ENCODE measurements at regions not wholly inside any gene's neighbourhood (a gene's known extent, or its start where the extent isn't known, plus 50 kb on each side); places are given as distances from the start of the nearest gene placed in this dataset.

DNA sequence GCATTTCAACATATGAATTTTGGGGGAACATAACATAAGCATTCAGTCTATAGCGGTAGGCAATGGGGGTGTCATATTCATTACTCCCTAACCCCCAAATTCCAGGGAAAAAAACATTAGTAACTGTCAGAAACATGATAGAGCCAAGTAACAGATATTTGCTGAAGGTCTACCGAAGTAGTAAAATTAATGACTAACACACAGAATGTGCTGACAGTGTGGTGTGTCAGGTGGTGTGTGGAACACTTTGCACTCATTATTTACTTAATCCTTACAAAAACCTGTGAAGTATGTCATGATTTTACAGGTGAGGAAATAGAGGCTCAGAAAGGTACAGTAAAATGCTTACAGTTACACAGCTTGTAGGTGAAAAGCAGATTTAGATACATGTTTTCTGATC is 85.4 kb upstream of the RHOBTB1 start:
- Mint-ChIP-seq H3K4me1 (no peaks in the 10 kb centered on the region), H3K27me3 (peaks cover 5 to 11% of the 10 kb centered on the region in 2 donors), H3K27ac (no peak overlapping the region), H3K36me3 (no peaks in the 10 kb centered on the region), H3K9me3 (no peaks in the 10 kb centered on the region), H3K4me3 (no peak overlapping the region)
- ChIA-PET CTCF (no interaction called here), POLR2A (no interaction called here)
- DNase-seq (no peak), ATAC-seq (replicated peaks in 1 of 4) (no peak)
- Histone ChIP-seq H3K36me3 (ENCODE audit: control insufficient read depth in 2 of 2, extremely low read depth in 1 of 2, insufficient read depth in 1 of 2, low read length in 1 of 2) (no peaks in the 10 kb centered on the region), H3K27me3 (replicated peaks in 1 of 2; ENCODE audit: control insufficient read depth in 2 of 2, extremely low read depth in 1 of 2, insufficient read depth in 2 of 2, low read length in 1 of 2) (peaks cover 0 to 2% of the 10 kb centered on the region in 2 experiments), H3K27ac (ENCODE audit: low read length) (no peak overlapping the region), H3K4me3 (ENCODE audit: control insufficient read depth in 1 of 2, extremely low read depth in 1 of 2, low read length in 1 of 2) (no peak overlapping the region), H3K4me1 (ENCODE audit: control insufficient read depth in 1 of 2, extremely low read depth in 1 of 2, insufficient read depth in 2 of 2, low read length in 2 of 2) (no peaks in the 10 kb centered on the region), H3K9me3 (no peaks in the 10 kb centered on the region)
- no CpG with 5 or more reads among the region's 2 CpGs for whole genome bisulfite sequencing (ENCODE audit: insufficient coverage)

DNA sequence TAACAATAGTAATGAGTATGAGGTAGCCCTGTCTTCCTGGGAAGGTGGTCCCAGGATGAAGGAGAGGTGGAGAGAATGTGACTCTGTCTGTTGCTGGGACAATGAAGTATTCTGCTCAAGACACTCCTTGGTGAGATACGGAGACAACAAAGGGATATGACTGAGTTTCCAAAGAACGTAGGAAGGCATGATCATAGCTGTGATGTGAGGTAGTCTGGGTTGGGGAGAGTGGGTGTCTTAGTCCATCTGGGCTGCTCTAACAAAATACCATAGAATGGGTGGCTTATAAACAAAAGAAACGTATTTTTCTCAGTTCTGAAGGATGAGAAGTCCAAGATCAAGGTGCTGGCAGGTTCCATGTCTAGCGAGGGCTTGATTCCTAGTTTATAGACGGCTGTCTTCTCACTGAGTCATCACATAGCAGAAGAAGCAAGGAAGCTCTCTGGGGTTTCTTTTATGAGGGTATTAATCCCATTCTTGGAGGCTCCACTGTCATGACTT is 84.9 kb upstream of the RHOBTB1 start:
- H3K4me3 Mint-ChIP-seq: no peak overlapping the region
- Histone ChIP-seq H3K4me3 (ENCODE audit: control insufficient read depth in 1 of 2, extremely low read depth in 1 of 2, low read length in 1 of 2) (no peak overlapping the region), H3K27ac (ENCODE audit: low read length) (no peak overlapping the region), H3K4me1 (ENCODE audit: control insufficient read depth in 1 of 2, extremely low read depth in 1 of 2, insufficient read depth in 2 of 2, low read length in 2 of 2) (no peaks in the 10 kb centered on the region), H3K27me3 (replicated peaks in 1 of 2; ENCODE audit: control insufficient read depth in 2 of 2, extremely low read depth in 1 of 2, insufficient read depth in 2 of 2, low read length in 1 of 2) (peaks cover 0 to 2% of the 10 kb centered on the region in 2 experiments), H3K9me3 (no peaks in the 10 kb centered on the region), H3K36me3 (ENCODE audit: control insufficient read depth in 2 of 2, extremely low read depth in 1 of 2, insufficient read depth in 1 of 2, low read length in 1 of 2) (no peaks in the 10 kb centered on the region)
- ChIA-PET POLR2A (no interaction called here), CTCF (no interaction called here)
- peaks cover 5 to 11% of the 10 kb centered on the region in 2 donors for H3K27me3 Mint-ChIP-seq
- H3K9me3 Mint-ChIP-seq: no peaks in the 10 kb centered on the region
- ATAC-seq (replicated peaks in 1 of 4): no peak
- WGBS (ENCODE audit: insufficient coverage): 53% methylated on average over 3 of the region's 5 CpGs
- no peak for DNase-seq
- no peaks in the 10 kb centered on the region for H3K4me1 Mint-ChIP-seq
- no peaks in the 10 kb centered on the region for H3K36me3 Mint-ChIP-seq
- H3K27ac Mint-ChIP-seq: no peak overlapping the region

GRCh38 chr10:61024856-61025201 is 80.8 kb upstream of the RHOBTB1 start:
- DNase-seq (no peak), ATAC-seq (replicated peaks in 1 of 4) (no peak)
- H3K36me3 Mint-ChIP-seq: no peaks in the 10 kb centered on the region
- Histone ChIP-seq H3K9me3 (no peaks in the 10 kb centered on the region), H3K4me3 (ENCODE audit: control insufficient read depth in 1 of 2, extremely low read depth in 1 of 2, low read length in 1 of 2) (no peak overlapping the region), H3K27ac (ENCODE audit: low read length) (no peak overlapping the region), H3K4me1 (ENCODE audit: control insufficient read depth in 1 of 2, extremely low read depth in 1 of 2, insufficient read depth in 2 of 2, low read length in 2 of 2) (no peaks in the 10 kb centered on the region), H3K27me3 (replicated peaks in 1 of 2; ENCODE audit: control insufficient read depth in 2 of 2, extremely low read depth in 1 of 2, insufficient read depth in 2 of 2, low read length in 1 of 2) (peaks cover 0 to 2% of the 10 kb centered on the region in 2 experiments), H3K36me3 (ENCODE audit: control insufficient read depth in 2 of 2, extremely low read depth in 1 of 2, insufficient read depth in 1 of 2, low read length in 1 of 2) (no peaks in the 10 kb centered on the region)
- CTCF ChIA-PET: no interaction called here
- WGBS (ENCODE audit: insufficient coverage): no CpG with 5 or more reads among the region's 2 CpGs
- no peaks in the 10 kb centered on the region for H3K9me3 Mint-ChIP-seq
- peaks cover 8 to 11% of the 10 kb centered on the region in 2 donors for H3K27me3 Mint-ChIP-seq
- H3K4me3 Mint-ChIP-seq: no peak overlapping the region
- H3K4me1 Mint-ChIP-seq: no peaks in the 10 kb centered on the region
- POLR2A ChIA-PET: no interaction called here
- no peak overlapping the region for H3K27ac Mint-ChIP-seq

DNA sequence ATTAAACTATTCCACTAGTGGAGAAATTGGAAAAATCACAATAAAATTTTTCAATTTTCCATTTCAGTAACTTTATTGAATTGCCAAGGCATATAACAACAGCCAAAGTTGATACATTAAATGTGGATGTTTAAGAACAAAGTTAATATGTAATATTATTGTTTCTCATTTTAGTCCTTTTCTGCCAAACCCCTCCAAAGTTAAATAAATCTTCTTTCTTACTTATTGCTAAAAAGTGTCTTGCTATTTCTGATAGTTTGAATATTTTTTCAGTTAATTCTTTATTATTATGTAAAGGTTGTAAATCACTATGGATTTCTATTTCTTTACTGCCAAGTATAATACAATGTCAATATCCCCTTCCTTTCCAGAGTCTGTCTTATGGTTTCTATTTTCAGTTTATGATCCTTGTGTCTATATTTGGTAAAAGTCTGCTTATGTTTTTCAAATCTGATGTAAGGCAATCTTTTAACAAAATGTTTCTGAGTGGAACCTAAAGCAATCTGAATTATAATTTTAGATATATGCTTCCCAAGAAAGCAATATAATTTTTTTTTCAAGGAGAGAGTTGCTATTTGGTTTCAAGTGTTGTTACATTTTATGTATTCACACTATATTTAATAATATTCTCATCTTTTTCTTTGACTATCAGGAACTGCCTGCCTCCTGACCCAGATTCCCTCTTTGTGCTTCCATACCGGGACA is 80.3 kb upstream of the RHOBTB1 start:
- CTCF ChIA-PET: no interaction called here
- Histone ChIP-seq H3K27me3 (replicated peaks in 1 of 2; ENCODE audit: control insufficient read depth in 2 of 2, extremely low read depth in 1 of 2, insufficient read depth in 2 of 2, low read length in 1 of 2) (peaks cover 0 to 2% of the 10 kb centered on the region in 2 experiments), H3K9me3 (no peaks in the 10 kb centered on the region), H3K4me1 (ENCODE audit: control insufficient read depth in 1 of 2, extremely low read depth in 1 of 2, insufficient read depth in 2 of 2, low read length in 2 of 2) (no peaks in the 10 kb centered on the region), H3K27ac (ENCODE audit: low read length) (no peak overlapping the region), H3K4me3 (ENCODE audit: control insufficient read depth in 1 of 2, extremely low read depth in 1 of 2, low read length in 1 of 2) (no peak overlapping the region), H3K36me3 (ENCODE audit: control insufficient read depth in 2 of 2, extremely low read depth in 1 of 2, insufficient read depth in 1 of 2, low read length in 1 of 2) (no peaks in the 10 kb centered on the region)
- WGBS (ENCODE audit: insufficient coverage): no CpG with 5 or more reads among the region's 1 CpG
- POLR2A ChIA-PET: no interaction called here
- Mint-ChIP-seq H3K9me3 (no peaks in the 10 kb centered on the region), H3K4me1 (no peaks in the 10 kb centered on the region), H3K27me3 (peaks cover 11% of the 10 kb centered on the region in 2 donors), H3K27ac (no peak overlapping the region), H3K4me3 (no peak overlapping the region), H3K36me3 (no peaks in the 10 kb centered on the region)
- no peak for DNase-seq
- no peak for ATAC-seq (replicated peaks in 1 of 4)

GRCh38 chr10:61023053-61023452 is 79.1 kb upstream of the RHOBTB1 start:
- Histone ChIP-seq H3K36me3 (ENCODE audit: control insufficient read depth in 2 of 2, extremely low read depth in 1 of 2, insufficient read depth in 1 of 2, low read length in 1 of 2) (no peaks in the 10 kb centered on the region), H3K9me3 (no peaks in the 10 kb centered on the region), H3K4me3 (ENCODE audit: control insufficient read depth in 1 of 2, extremely low read depth in 1 of 2, low read length in 1 of 2) (no peak overlapping the region), H3K27ac (ENCODE audit: low read length) (no peak overlapping the region), H3K4me1 (ENCODE audit: control insufficient read depth in 1 of 2, extremely low read depth in 1 of 2, insufficient read depth in 2 of 2, low read length in 2 of 2) (no peaks in the 10 kb centered on the region), H3K27me3 (replicated peaks in 1 of 2; ENCODE audit: control insufficient read depth in 2 of 2, extremely low read depth in 1 of 2, insufficient read depth in 2 of 2, low read length in 1 of 2) (peaks cover 0 to 2% of the 10 kb centered on the region in 2 experiments)
- ATAC-seq (replicated peaks in 1 of 4) (no peak), DNase-seq (no peak)
- peaks cover 8 to 10% of the 10 kb centered on the region in 2 donors for H3K27me3 Mint-ChIP-seq
- H3K4me1 Mint-ChIP-seq: no peaks in the 10 kb centered on the region
- H3K9me3 Mint-ChIP-seq: no peaks in the 10 kb centered on the region
- POLR2A ChIA-PET: no interaction called here
- H3K4me3 Mint-ChIP-seq: no peak overlapping the region
- CTCF ChIA-PET: no interaction called here
- H3K36me3 Mint-ChIP-seq: no peaks in the 10 kb centered on the region
- H3K27ac Mint-ChIP-seq: no peak overlapping the region

DNA sequence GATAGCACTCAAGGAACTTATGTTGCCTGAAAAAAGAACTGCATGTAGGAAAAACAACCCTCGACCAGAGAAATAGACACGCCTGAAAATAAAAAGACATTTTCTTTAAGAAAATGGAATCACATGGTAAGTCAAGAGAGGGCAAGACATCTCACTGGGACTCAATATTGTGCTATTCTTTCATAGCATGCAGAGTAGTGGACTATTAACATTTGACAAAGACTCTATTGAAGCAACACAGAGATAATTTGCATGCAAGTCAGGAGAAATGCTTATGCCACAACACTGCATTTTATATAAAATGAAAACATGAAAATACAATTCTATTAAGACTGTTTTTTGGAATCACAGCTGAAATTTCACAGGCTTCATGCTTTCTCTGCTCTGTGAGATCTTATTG is 77.9 kb upstream of the RHOBTB1 start:
- CTCF ChIA-PET: no interaction called here

More for the DNA sequence above, 77.9 kb upstream of the RHOBTB1 start:
- Mint-ChIP-seq H3K9me3 (no peaks in the 10 kb centered on the region), H3K4me3 (no peak overlapping the region), H3K4me1 (no peaks in the 10 kb centered on the region), H3K27me3 (peaks cover 8 to 14% of the 10 kb centered on the region in 2 donors), H3K27ac (no peak overlapping the region), H3K36me3 (no peaks in the 10 kb centered on the region)
- Histone ChIP-seq H3K27me3 (replicated peaks in 1 of 2; ENCODE audit: control insufficient read depth in 2 of 2, extremely low read depth in 1 of 2, insufficient read depth in 2 of 2, low read length in 1 of 2) (peaks cover 0 to 2% of the 10 kb centered on the region in 2 experiments), H3K9me3 (no peaks in the 10 kb centered on the region), H3K36me3 (ENCODE audit: control insufficient read depth in 2 of 2, extremely low read depth in 1 of 2, insufficient read depth in 1 of 2, low read length in 1 of 2) (no peaks in the 10 kb centered on the region), H3K27ac (ENCODE audit: low read length) (no peak overlapping the region), H3K4me1 (ENCODE audit: control insufficient read depth in 1 of 2, extremely low read depth in 1 of 2, insufficient read depth in 2 of 2, low read length in 2 of 2) (no peaks in the 10 kb centered on the region), H3K4me3 (ENCODE audit: control insufficient read depth in 1 of 2, extremely low read depth in 1 of 2, low read length in 1 of 2) (no peak overlapping the region)
- ATAC-seq (replicated peaks in 1 of 4): no peak
- no CpG with 5 or more reads among the region's 2 CpGs for WGBS (ENCODE audit: insufficient coverage)
- POLR2A ChIA-PET: no interaction called here
- DNase-seq: no peak
